ENCODE measurements at regions not wholly inside any gene's neighbourhood (a gene's known extent, or its start where the extent isn't known, plus 50 kb on each side); places are given as distances from the start of the nearest gene placed in this dataset.

DNA sequence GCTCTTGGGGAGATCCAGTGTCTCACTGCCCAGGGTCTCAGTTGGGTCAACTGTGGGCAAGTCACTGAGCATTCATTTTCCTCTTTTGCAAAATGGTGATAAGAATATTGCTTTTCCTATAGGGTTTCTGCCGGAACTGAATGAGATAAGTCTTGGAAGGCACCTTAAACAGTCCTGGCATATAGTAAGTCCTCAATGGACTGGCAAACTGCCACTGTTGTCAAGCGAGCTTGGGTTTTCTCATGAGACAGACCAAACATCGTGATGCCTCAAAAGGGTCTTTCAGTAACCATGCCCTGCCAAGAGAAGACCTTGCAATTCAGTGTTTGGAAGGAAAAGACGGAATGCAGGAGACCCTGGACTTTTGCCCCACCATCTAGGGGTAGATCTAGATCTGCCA lies 251.5 kb downstream of the WDR11 start:
- DNase-seq = no peak

DNA sequence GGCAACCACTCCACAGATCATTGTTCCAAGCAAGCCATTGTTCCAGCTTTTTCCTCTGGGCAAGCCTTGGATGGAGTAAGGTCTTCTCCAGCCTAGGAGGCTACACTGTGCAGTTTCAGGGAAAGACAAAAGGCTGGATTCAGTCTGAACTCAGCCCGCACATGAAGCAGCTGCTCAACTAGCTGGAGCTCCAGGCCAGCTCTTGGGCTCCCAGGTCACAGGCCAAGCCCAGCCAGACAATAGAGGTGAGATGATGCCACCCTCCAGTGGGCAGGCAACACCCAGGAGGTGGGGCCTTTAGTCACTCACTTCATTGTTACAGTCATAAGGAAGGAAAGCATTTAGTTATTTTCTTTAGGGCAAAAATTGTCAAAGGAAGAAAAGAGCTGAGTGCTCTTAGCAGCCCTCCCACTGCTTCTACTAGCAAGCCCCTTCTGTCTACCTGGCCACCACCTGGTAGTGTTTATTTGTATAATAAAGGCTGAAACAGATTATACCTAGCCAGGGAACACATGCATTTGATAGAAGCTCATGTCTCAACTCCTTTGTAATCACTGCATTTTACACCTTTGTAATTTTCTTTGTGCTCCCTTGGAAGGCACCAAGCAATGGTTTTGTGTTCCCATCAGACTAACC lies 253.4 kb downstream of the WDR11 start:
- no peak for DNase-seq

DNA sequence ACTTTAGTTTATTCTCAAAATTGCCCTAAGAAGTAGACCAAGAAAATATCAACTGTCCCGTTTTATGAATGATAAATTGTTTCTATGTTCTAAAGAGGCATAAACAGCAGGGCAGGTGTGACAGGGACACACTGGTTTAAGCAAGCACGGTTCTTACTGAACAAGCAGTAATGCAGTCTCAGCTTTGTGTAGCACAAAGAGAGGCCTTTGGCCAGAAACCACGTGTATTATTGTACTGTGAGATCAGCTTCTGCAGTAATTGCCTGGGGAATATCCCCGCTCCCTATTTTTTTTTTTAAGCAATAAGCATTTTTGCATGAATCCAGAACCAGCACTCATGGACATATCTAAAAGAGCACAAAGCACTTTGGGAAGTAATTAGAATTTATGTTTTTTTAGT lies 255.4 kb downstream of the WDR11 start:
- DNase-seq = no peak

DNA sequence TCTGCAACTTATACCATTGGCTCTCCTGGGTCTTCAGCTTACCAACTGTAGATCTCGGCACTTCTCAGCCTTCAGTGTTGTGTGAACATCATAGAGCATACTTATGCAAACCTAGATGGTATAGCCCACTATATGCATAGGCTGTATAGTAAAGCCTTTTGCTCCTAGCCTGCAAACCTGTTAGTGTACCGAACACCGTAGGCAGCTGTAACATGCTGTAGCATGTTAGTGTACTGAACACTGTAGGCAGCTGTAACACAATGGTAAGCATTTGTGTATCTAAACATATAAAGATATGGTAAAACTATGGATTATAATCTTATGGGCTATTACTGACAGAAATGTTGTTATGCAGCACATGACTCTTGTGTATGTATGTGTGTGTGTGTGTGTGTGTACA lies 256.9 kb downstream of the WDR11 start:
- DNase-seq = no peak

DNA sequence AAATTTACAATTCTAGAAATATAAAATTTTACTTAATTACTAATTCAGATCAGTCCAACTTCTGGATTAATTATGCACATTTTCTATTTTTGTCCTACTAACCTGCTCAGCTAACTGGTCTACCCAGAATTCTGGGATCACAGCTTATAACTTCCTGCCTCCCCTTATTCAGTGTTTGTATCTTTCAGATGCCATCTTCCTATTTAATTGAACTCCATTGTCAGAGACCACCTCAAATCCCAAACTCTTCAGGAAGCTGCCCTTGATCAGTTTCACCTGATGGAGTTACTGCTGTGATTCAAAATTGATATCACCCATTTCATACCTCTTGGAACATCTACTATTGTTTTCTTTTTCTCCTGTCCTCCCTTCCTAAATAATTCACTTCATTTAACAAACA lies 259.2 kb downstream of the WDR11 start:
- no peak for DNase-seq

DNA sequence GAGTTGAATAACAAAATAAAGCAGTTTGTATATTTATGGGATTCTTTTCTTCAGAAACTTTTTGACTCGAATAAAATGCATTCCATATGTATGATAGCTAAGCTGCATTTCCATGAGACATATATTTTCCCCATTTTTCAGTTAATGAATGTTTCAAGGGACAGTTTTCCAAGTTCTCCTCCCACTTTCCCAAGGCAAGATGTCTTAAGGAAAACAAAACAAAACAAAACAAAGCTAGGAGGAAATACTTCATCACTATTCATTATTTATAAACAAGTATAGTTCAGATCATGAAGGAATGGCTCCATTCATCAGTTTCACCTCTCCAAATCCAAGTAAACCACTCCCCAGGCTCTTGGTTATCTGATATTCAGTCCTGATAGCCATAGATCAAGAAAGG lies 261.0 kb downstream of the WDR11 start:
- no peak for DNase-seq

DNA sequence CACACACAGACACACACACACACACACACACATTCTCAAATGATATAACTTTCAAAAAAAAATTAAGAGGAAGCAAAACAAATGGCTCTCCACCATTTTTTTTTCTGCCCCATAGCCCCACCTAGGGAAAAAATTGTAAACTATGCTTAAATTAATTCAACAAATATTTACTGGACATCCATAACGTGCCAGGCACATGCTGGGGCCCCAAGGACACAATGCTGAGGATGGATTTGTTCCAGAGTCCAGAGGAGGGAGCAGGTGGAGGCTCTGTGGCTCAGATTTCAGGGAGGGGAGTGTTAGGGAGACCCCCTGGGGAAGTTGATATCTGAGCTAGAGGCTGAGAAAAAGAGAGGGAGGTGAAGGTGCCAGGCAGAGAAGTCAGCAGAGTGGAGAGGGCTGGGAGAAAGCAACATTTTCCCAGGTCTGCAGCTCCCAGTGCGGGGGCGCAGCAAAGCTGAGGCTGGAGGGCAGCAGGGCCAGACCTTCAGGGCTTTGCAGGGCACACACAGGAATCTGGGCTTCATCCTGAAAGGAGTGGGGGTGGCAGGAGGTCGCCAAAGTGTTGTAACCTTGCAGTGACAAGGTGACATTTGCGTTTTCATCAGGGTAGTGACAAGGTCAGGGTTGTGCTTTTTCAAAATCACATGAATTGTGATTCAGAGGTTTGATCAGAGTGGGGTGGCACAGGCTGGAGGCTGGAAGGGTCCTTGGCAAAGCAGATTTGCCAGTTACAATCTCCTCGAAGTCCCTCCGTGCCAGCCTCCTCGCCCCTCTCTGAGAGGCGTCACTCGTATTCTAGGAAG lies 261.6 kb downstream of the WDR11 start:
- DNase-seq = no peak

DNA sequence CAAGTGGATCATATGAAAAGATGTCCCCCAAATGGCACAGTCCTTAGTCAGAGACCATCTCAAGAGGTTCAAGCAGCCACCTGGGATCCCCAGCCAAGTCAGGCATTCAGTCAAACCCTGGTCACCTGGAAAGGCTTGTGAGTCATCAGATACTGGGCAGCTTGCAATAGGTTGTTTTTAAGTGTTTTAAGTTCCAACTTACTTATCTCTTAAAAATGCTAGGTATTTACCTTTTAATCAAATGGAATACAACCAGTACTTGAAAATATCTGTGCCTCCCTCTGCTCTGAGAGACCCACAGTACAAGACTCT lies 262.2 kb downstream of the WDR11 start:
- DNase-seq = no peak

DNA sequence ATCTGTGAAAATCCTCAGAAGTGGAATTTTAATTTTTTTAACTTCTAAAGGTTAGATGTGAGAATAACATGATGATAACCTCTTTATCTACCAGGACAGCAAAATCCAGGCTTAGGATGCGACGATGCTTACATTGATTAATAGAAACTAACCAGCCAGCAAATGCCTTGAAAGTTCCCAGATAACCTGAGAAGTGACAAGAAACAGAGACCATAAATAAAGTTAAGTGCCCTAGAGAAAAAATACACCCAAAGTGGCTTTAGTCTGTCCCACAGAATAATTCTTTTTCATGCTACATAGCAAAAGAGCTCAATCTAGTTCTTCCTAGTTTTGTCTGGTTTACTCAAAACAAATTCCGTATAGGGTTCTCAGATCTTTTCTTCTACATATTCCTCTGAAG lies 262.7 kb downstream of the WDR11 start:
- no peak for DNase-seq

DNA sequence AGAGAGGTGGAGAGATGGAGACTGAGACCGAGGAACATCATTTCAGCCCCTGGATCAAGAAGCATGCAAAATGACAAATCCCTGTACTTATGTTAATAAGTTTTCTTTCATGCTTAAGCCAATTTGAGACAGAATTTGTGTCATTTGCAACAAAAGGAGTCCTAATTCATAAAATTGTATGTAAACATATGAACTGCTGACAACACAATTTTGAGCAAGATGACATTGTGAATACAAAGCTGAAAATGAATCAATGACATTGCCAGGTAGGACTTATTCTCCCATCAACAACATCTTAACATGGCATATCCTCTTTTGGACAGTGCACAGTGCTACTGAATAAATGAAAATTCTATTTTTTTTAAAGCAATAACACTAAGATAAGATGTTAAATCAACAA lies 264.0 kb downstream of the WDR11 start:
- no peak for DNase-seq

DNA sequence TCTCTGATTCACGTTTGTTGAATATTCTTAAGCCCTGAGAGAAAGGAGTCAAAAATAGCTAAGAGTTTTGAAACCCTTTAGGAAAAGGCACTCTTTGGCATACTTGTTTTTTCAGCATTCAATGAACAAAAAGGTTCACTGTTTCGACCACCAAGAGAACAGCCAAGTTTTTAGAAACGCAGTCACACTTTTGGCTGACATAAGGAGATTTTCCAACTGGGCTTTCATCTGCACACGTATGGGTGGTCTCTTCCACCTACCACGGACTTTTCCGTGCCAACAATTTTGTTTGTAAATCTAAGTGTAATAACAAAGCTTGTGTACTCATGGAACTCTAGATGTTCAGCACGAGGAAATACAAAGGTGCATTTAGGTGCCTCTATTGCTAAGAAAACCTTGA lies 270.3 kb downstream of the WDR11 start:
- DNase-seq = no peak

DNA sequence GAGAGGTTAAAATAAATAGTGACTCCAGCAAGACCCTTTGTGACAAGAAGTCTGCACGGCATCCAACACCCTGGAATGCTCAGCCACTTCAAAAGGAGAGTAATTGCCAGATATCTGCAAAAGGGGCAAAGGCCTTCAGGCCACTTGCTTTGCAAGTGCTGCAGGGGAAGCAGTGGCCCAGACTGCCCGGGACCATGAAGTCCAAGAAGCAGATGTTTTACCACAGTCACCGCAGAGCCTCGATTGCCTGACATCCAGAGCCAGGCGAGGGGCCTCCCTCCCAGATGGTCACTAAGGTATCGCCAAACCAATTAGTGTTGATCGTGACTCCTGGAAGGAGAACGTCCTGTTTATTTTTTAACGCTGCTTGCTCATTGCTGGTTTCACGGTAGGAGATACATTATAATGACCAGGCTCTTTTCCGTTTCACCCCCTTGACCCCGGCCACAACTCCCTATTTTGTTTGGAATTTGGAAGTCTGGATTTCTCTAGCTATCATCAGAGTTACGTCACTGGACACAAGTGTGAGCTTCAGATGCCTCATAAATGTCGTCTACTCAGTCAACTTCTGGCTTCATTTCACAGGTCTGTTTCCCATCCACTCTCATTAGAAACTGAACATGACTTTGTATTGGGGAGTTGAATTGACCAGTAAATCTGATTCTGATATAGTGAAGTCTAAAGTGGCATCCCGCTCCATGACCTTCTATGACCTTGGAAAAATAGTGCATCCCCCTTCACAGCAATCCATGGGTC lies 276.2 kb downstream of the WDR11 start:
- DNase-seq = no peak

DNA sequence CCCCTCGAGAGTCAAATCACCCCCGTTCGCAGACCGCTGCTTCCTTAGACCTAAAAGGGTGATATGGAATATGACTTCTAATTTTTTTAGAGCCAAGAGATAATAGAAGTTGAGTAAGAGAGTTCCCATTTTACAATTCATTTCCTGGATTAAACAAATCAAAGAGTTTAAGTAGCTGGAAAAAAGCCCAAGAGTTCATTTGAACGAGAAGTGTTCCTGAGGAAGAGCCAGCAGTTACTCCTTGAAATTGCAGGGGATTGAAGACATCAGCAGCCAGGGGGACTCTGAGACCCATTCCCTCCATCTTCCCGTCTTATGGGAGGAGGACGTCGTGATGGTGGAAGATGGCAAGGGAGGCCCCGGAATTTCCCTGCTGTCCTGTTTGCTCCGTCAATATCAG lies 277.0 kb downstream of the WDR11 start:
- DNase-seq = no peak

DNA sequence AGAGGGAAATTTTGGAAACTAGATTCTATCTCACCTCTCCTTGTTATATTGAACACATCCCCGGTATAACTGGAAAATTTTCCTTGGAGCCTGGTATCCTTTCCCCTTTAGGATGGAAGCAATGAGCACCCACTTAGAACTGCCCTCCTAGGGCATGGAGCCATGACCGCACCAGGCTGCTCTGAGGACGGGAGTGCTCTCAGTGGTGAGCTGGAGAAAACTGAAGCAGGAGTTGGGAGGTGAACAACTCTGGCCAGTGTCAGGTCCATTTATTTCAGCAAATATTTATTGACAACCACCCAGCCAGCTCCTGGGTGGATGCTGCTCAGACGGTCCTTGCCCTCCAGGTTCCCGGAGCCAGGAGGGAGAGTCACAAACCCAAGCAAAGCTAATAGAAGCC lies 278.1 kb downstream of the WDR11 start:
- DNase-seq = no peak

DNA sequence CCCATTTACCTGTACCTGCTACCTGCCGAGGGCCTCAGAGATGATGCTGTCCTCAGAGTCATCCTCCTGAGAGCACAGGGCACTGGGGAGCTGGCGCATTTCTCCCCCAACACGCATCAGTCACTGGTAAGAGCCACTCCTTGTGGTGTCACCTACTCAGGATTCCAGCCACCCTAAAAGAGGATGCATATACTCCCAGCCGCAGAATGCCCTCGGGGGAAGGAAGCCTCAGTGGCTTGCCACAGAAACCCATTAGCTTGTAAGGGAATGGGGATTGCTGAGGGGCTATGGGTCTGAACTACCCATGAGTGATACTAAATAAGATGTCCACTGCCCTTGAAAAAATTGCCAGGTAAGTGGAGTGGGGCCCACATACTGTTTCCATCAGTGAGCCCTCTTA lies 279.2 kb downstream of the WDR11 start:
- DNase-seq = no peak

DNA sequence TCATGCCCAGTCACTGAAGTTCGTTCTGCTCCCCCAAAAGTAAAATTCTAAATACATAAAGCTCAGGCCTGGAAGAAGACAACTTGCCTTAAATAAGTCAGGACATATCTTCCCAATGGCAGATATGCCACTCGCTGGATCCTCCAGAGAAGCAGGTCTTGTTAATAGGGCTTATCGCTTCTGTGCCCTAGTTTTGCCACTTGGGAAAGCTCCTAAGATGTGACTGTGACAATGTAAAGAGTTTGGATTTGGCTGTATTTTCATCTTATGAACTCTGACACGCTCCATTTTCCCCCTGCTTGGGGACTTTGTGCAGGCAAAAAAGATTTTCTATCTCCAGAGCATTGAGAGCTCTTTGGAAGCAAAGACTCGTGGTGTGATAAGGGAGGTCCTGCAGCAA lies 279.9 kb downstream of the WDR11 start:
- no peak for DNase-seq

DNA sequence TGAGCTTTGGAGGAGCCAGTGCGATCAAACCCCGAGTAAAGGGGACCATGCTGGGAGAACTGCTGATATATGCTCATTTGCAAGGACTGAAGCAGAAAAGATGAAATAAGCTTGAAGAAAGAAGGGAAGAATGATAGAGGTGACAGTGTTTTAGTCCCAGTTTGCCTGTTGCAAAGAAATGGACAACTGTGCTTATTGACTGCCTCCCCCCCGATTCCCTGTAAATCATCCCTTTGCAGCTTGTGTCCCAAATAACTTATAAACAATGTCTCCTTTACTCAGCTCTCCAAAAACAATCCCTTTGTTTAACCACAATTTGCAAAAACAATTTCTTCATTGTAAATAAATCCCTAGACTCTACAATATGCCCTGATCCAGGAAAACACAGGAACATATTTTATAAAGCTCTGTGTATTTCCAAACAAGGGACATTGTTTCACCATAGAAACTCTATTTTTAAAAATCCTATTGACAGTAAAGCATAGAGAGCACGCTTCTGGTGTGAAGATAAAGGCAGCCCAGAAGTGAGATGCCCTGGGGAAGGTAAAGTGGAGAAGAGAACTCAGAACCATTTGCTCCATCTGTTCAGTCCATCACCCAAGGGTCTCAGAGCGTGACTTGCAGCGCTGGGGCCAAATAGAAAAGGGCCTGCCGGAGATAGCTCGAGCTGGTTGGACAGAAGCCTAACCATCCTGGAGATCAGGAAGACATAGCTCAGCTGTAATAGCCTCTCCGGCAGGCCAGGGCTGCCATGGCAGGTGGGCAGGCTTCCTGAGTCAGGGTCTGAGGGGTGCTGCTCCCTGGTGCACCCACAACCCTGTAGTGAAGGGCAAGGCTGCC lies 280.5 kb downstream of the WDR11 start:
- no peak for DNase-seq

DNA sequence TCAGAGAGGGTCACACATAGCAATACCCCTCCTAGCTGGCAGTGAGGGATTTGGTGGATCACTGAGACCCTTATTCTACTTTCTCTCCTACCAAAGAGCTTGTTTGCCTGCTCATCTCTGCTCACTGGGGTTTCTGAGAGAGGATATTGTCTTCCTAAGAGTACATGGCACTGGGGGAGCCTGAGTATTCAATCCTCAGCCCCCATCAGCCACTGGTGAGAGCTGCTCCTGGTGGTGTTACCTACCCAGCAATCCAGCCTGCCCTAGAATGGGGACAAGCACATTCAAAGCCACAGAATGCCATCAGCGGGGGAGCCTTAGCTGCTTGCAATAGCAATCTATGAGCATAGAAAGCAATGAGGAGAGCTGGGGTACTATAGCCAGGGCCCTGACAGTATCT lies 281.1 kb downstream of the WDR11 start:
- no peak for DNase-seq

DNA sequence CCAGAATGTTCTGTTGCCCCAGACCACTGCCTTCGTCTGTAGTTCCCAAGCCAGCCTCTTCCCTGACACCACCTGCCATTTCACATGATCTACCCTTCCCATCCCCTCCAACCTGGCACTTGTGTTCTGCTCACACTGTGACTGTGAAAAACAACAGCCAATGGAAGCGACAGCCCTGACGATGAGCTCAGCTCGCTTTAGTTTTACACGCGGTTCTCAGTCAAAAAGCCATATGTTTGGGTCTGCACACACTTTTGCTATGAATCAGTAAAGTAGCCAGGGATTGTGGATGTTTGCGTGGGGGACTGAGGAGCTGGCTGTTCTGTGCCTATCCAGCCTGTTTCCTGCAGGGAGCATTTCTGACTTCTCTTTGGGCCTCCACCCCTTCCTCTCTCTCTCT lies 282.7 kb downstream of the WDR11 start:
- DNase-seq = no peak

DNA sequence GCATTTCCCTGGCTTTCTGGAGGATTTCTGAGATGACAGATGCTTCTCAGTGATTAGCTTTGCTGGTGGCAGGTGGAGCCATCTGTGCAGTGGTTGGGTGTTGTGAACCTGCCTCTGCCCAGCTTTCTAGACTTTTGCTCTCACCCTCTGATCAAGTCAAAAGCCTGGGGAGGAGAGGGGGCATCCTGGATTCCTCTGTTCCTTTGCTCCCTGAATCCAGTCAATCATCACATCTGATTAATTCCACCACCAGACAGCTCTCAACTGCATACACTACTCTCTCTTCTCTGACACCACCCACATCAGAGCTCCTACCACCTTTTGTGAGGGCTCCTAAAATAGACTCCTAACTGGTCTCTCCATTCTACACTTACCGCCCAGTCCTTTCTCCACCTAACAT lies 283.5 kb downstream of the WDR11 start:
- DNase-seq = no peak

DNA sequence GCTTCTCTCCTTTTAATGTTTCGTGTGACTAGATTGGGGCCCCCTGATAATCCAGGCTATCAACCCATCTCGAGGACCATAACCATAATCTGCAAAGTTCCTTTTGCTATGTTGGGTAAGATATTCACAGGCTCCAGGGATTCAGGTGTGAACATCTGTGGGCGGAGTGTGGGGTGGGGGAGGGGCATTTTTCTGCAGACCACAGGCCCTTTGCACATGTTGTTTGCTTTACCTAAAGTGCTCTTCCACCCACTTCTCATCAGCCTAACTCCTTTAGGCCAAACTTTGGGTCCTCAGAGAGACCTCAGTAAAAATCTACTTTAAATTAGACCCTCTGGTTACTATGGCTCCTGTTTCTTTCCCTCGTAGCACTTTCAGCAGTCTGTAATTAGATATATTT lies 284.4 kb downstream of the WDR11 start:
- DNase-seq = no peak

DNA sequence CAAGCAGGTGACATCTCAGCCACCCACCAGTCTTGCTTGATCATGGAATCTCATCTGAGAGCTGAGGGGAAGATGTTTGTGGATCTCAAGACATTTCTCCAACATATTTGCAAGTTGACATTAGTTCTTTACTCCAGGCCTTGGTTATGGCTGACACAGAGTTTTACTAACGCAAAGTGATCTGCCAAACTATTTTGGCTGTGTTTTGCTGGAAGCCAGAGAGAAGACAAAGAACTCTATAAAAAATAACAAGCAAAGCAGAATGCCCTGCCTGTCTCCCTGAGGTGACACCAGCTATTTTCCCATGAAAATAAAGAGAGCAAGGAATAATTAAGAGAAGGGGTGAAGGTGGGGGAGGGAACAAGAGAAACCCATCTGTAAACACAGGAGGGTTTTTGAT lies 286.4 kb downstream of the WDR11 start:
- DNase-seq = no peak

DNA sequence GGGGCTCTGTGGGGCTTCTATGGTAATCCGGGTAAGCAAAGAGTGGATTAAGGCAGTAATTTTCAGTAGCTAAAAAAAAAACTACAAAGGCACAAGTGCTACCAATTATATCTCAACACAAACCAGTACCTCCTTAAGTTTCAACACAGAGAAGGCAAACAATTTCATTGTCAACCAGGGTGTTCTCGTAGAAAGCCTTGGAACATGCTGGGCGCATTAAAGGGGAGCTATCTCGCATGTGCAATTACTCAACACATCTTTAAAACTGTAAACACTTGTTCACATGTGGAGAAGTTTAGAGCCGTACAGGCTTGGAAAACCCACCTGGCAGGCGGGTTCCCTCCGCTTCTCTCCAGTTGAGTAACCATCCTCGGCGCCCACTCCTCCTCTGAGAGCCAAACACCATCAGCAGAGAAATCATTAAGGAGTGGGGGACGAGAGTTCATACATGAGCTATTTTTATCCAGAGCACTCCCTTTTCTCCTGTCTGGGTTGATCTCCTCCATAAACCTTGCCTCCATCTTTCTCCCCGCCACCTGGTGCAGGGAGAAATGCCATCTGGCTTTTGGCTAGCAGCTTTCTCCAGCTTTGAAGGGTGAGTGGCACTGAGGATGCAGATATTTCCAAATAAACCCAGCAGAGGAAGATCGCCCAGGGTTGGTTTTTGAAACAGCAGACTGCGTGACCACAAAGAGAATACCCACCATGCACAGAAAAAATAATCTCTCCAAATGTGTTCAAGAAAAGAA lies 287.1 kb downstream of the WDR11 start:
- DNase-seq = no peak

Measured in activated CD4-positive, alpha-beta T cell treated with anti-CD3 and anti-CD28 coated beads, Interleukin-2, amount 50 U/mL, for 16 hours (primary cell).